ENCODE measurements at regions not wholly inside any gene's neighbourhood (a gene's known extent, or its start where the extent isn't known, plus 50 kb on each side); places are given as distances from the start of the nearest gene placed in this dataset.

DNA sequence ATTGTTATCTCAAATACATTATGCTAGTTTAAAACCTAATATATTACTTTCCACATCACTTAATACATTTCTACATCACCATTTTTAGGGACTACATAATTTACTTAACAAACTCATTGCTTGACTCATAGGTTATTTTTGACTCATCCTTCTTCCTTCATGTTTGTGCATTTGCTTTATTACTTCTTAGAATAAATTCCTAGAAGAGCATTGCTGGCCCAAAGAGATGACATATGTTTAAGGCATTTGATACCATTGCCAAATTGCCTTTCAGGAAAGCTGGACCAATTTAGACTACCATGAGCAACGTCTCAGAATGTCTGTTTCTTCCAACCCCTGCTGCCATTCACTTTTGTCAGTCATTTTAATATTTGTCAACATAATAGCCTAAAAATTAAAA is 905.8 kb downstream of the IGSF11 start:
- TF ChIP-seq POLR2AphosphoS5 (IDR thresholded peaks at IDR 0.05), result no peak
- TF ChIP-seq, protein P1, sequence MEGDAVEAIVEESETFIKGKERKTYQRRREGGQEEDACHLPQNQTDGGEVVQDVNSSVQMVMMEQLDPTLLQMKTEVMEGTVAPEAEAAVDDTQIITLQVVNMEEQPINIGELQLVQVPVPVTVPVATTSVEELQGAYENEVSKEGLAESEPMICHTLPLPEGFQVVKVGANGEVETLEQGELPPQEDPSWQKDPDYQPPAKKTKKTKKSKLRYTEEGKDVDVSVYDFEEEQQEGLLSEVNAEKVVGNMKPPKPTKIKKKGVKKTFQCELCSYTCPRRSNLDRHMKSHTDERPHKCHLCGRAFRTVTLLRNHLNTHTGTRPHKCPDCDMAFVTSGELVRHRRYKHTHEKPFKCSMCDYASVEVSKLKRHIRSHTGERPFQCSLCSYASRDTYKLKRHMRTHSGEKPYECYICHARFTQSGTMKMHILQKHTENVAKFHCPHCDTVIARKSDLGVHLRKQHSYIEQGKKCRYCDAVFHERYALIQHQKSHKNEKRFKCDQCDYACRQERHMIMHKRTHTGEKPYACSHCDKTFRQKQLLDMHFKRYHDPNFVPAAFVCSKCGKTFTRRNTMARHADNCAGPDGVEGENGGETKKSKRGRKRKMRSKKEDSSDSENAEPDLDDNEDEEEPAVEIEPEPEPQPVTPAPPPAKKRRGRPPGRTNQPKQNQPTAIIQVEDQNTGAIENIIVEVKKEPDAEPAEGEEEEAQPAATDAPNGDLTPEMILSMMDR (IDR thresholded peaks at IDR 0.05), result no peak

Measured in transverse colon (tissue), 4 donors.